ENCODE measurements at regions not wholly inside any gene's neighbourhood (a gene's known extent, or its start where the extent isn't known, plus 50 kb on each side); places are given as distances from the start of the nearest gene placed in this dataset.

DNA sequence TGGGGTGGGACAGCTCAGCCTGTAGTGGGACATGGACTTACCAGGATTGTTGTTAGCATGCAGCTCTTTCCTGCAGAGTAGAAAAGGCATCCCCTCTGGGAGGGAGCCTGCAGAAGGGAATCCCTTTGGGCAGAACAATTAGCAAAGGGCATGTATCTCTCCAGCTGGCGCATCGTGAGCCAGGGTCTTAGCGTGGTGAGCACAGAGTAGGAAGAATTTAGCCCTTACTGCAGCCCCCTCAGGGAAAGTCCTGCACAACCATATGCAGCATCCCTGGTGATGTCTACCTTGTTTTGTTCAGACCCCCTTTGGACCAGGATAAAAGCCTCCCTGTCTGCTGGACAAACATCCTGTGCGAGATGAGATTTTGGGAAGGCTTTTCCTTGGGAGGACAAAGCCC is 292.1 kb downstream of the SLC4A3 start:
- intact Hi-C loops (cut with micrococcal nuclease), result no loop called here
- Histone ChIP-seq H3K27ac (ENCODE audit: low read length) (no peak overlapping the region), H3K9ac (ENCODE audit: low read length) (no peak overlapping the region), H3K79me2 (ENCODE audit: low read length) (no peaks in the 10 kb centered on the region), H4K20me1 (ENCODE audit: low read length) (no peaks in the 10 kb centered on the region), H3K9me2 (replicated peaks; ENCODE audit: low read length) (no peaks in the 10 kb centered on the region), H3K9me3 (ENCODE audit: low read length) (no peaks in the 10 kb centered on the region), H3K4me1 (ENCODE audit: insufficient read depth, low read length) (no peaks in the 10 kb centered on the region), H3K4me2 (ENCODE audit: low read length) (no peak overlapping the region), H3K4me3 (ENCODE audit: low read length) (no peak overlapping the region), H3K27me3 (ENCODE audit: low read length) (no peaks in the 10 kb centered on the region), H3F3A (ENCODE audit: low read length, unreplicated experiment) (no peaks in the 10 kb centered on the region), H2AFZ (ENCODE audit: low read length) (no peak overlapping the region), H3K36me3 (ENCODE audit: low read depth, low read length) (no peaks in the 10 kb centered on the region)
- BruUV-seq (replicated peaks), result no TSS peak
- ATAC-seq (no peak), DNase-seq (no peak)
- TF ChIP-seq EZH2 (IDR thresholded peaks at IDR 0.05; ENCODE audit: low read length, unreplicated experiment), result no peak
- no peak for TF ChIP-seq EZH2phosphoT487 (IDR thresholded peaks at IDR 0.05; ENCODE audit: borderline replicate concordance, low read length)
- TF ChIP-seq, protein P1, sequence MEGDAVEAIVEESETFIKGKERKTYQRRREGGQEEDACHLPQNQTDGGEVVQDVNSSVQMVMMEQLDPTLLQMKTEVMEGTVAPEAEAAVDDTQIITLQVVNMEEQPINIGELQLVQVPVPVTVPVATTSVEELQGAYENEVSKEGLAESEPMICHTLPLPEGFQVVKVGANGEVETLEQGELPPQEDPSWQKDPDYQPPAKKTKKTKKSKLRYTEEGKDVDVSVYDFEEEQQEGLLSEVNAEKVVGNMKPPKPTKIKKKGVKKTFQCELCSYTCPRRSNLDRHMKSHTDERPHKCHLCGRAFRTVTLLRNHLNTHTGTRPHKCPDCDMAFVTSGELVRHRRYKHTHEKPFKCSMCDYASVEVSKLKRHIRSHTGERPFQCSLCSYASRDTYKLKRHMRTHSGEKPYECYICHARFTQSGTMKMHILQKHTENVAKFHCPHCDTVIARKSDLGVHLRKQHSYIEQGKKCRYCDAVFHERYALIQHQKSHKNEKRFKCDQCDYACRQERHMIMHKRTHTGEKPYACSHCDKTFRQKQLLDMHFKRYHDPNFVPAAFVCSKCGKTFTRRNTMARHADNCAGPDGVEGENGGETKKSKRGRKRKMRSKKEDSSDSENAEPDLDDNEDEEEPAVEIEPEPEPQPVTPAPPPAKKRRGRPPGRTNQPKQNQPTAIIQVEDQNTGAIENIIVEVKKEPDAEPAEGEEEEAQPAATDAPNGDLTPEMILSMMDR (conservative IDR thresholded peaks at IDR 0.05; ENCODE audit: low read depth, low read length), result no peak
- POLR2A ChIA-PET (ENCODE audit: unreplicated experiment), result interaction anchor here (0.7 kb wide), 1 partner anchor 154 kb away, joined by 3 read pairs; no protein-coding TSS in a partner anchor
- CTCF ChIA-PET, result no interaction called here

DNA sequence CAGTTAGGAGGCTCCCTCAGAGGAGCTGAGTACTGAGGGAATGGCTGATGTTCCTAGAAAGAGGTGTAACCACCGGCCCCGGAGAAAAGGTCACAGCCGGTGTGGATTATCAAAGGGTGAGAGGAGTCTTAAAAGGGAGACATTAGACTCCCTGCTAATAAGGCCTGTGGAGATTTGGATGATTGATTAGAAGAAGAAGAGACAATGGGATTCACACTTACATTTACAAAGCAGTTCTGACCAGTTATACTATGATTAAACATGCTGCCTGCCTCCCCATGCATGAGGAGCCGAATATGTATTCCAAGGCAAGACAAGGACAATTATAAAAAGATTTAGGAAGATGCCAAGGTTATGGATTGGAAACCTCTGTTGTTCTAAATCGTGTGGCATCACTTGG is 302.4 kb downstream of the SLC4A3 start:
- H3K4me1 ChIP-seq (ENCODE audit: insufficient read depth, low read length), result no peaks in the 10 kb centered on the region
- H4K20me1 ChIP-seq (ENCODE audit: low read length), result no peaks in the 10 kb centered on the region
- H2AFZ ChIP-seq (ENCODE audit: low read length), result no peak overlapping the region
- no peak for TF ChIP-seq EZH2 (IDR thresholded peaks at IDR 0.05; ENCODE audit: low read length, unreplicated experiment)
- TF ChIP-seq EZH2phosphoT487 (IDR thresholded peaks at IDR 0.05; ENCODE audit: borderline replicate concordance, low read length), result no peak
- TF ChIP-seq, protein P1 (conservative IDR thresholded peaks at IDR 0.05; ENCODE audit: low read depth, low read length), result no peak
- no peak for ATAC-seq
- no peaks in the 10 kb centered on the region for H3F3A ChIP-seq (ENCODE audit: low read length, unreplicated experiment)
- DNase-seq, result no peak
- no TSS peak for BruUV-seq (replicated peaks)
- H3K79me2 ChIP-seq (ENCODE audit: low read length), result no peaks in the 10 kb centered on the region
- H3K36me3 ChIP-seq (ENCODE audit: low read depth, low read length), result no peaks in the 10 kb centered on the region
- H3K27me3 ChIP-seq (ENCODE audit: low read length), result no peaks in the 10 kb centered on the region
- ChIA-PET POLR2A (ENCODE audit: unreplicated experiment) (no interaction called here), CTCF (no interaction called here)
- no peaks in the 10 kb centered on the region for H3K9me2 ChIP-seq (replicated peaks; ENCODE audit: low read length)
- intact Hi-C loops (cut with micrococcal nuclease), result no loop called here
- no peak overlapping the region for H3K9ac ChIP-seq (ENCODE audit: low read length)
- no peak overlapping the region for H3K27ac ChIP-seq (ENCODE audit: low read length)
- H3K9me3 ChIP-seq (ENCODE audit: low read length), result no peaks in the 10 kb centered on the region
- H3K4me2 ChIP-seq (ENCODE audit: low read length), result no peak overlapping the region
- H3K4me3 ChIP-seq (ENCODE audit: low read length), result no peak overlapping the region

DNA sequence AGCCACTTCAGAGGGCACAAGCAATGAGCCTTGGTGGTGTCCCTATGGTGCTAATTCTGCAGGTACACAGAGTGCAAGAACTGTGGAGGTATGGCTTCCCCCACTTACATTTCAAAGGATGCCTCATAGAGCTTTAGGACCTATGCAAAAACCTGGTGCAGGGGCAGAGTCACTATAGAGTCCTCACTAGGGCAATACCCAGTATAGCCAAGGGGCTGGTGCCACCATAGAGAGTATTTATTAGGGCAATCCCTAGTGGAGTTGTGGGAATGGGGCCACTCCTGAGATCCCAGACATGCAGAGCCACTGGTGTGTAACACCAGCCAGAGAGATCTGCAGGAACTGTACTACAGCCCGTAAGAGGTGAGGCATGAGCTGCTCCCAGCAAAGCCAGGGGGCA is 312.2 kb downstream of the SLC4A3 start:
- no TSS peak for BruUV-seq (replicated peaks)
- intact Hi-C loops (cut with micrococcal nuclease), result no loop called here
- Histone ChIP-seq H3K27me3 (ENCODE audit: low read length) (no peaks in the 10 kb centered on the region), H3K4me1 (ENCODE audit: insufficient read depth, low read length) (no peaks in the 10 kb centered on the region), H3F3A (ENCODE audit: low read length, unreplicated experiment) (no peaks in the 10 kb centered on the region), H2AFZ (ENCODE audit: low read length) (no peak overlapping the region), H3K79me2 (ENCODE audit: low read length) (no peaks in the 10 kb centered on the region), H3K4me3 (ENCODE audit: low read length) (no peak overlapping the region), H3K9me3 (ENCODE audit: low read length) (no peaks in the 10 kb centered on the region), H3K27ac (ENCODE audit: low read length) (no peak overlapping the region), H3K9ac (ENCODE audit: low read length) (no peak overlapping the region), H4K20me1 (ENCODE audit: low read length) (no peaks in the 10 kb centered on the region), H3K36me3 (ENCODE audit: low read depth, low read length) (no peaks in the 10 kb centered on the region), H3K4me2 (ENCODE audit: low read length) (no peak overlapping the region), H3K9me2 (replicated peaks; ENCODE audit: low read length) (no peaks in the 10 kb centered on the region)
- no peak for ATAC-seq
- ChIA-PET POLR2A (ENCODE audit: unreplicated experiment) (no interaction called here), CTCF (no interaction called here)
- DNase-seq, result no peak
- no peak for TF ChIP-seq EZH2phosphoT487 (IDR thresholded peaks at IDR 0.05; ENCODE audit: borderline replicate concordance, low read length)
- TF ChIP-seq, protein P1 (conservative IDR thresholded peaks at IDR 0.05; ENCODE audit: low read depth, low read length), result no peak
- no peak for TF ChIP-seq EZH2 (IDR thresholded peaks at IDR 0.05; ENCODE audit: low read length, unreplicated experiment)
